DMS 273 (cell line): ENCODE measurements at regions not wholly inside any gene's neighbourhood (a gene's known extent, or its start where the extent isn't known, plus 50 kb on each side); places are given as distances from the start of the nearest gene placed in this dataset.

Source experiments
- DNase-seq: peaks from one replicate; lab custom pipeline; 2025; ENCODE audit not compliant: unreplicated experiment; lab: John Stamatoyannopoulos, UW

GRCh38 chr11:30811226-30811755 lies 225.1 kb upstream of the MPPED2 start:
- DNase-seq = no peak

- no peak for DNase-seq
Measured at GRCh38 chr11:30810116-30810515, 224.0 kb upstream of the MPPED2 start.

GRCh38 chr11:30801357-30801756 lies 215.2 kb upstream of the MPPED2 start:
- no peak for DNase-seq

- DNase-seq = no peak
Measured at GRCh38 chr11:30800904-30801303, 214.8 kb upstream of the MPPED2 start.

GRCh38 chr11:30798547-30799236 lies 212.5 kb upstream of the MPPED2 start:
- DNase-seq = no peak

GRCh38 chr11:30789270-30789669 lies 203.1 kb upstream of the MPPED2 start:
- no peak for DNase-seq

GRCh38 chr11:30788849-30789248 lies 202.7 kb upstream of the MPPED2 start:
- DNase-seq = no peak

- no peak for DNase-seq
Measured at GRCh38 chr11:30786256-30787110, 200.3 kb upstream of the MPPED2 start.

GRCh38 chr11:30778596-30778995 lies 192.4 kb upstream of the MPPED2 start:
- DNase-seq = no peak

GRCh38 chr11:30775233-30775522 lies 189.0 kb upstream of the MPPED2 start:
- no peak for DNase-seq

GRCh38 chr11:30774496-30775232 lies 188.5 kb upstream of the MPPED2 start:
- no peak for DNase-seq

GRCh38 chr11:30772908-30773307 lies 186.8 kb upstream of the MPPED2 start:
- no peak for DNase-seq

- no peak for DNase-seq
Measured at GRCh38 chr11:30763951-30764350, 177.8 kb upstream of the MPPED2 start.

GRCh38 chr11:30762188-30762587 lies 176.0 kb upstream of the MPPED2 start:
- DNase-seq = no peak

- no peak for DNase-seq
Measured at GRCh38 chr11:30760345-30760744, 174.2 kb upstream of the MPPED2 start.

- no peak for DNase-seq
Measured at GRCh38 chr11:30758946-30759504, 172.9 kb upstream of the MPPED2 start.

GRCh38 chr11:30758518-30758917 lies 172.4 kb upstream of the MPPED2 start:
- DNase-seq = no peak

- no peak for DNase-seq
Measured at GRCh38 chr11:30758012-30758411, 171.9 kb upstream of the MPPED2 start.

GRCh38 chr11:30753994-30754393 lies 167.8 kb upstream of the MPPED2 start:
- no peak for DNase-seq

- no peak for DNase-seq
Measured at GRCh38 chr11:30753504-30753903, 167.4 kb upstream of the MPPED2 start.

- DNase-seq = no peak
Measured at GRCh38 chr11:30749268-30749667, 163.1 kb upstream of the MPPED2 start.
